Activated CD8-positive, alpha-beta memory T cell treated with anti-CD3 and anti-CD28 coated beads for 36 hours (primary cell): ENCODE measurements at regions not wholly inside any gene's neighbourhood (a gene's known extent, or its start where the extent isn't known, plus 50 kb on each side); places are given as distances from the start of the nearest gene placed in this dataset.
"Not testable (repeated sequence)": the region's sequence is repeated elsewhere in the genome, so short reads cannot be mapped to it uniquely, and the experiment has no call there.

Experiments
- CTCF ChIA-PET: fragments of 350-600 bp; sonication (Branson Sonifier 250); formaldehyde crosslinking; loops from one replicate; lab custom pipeline; 2021; ENCODE audit warnings: antibody characterized with exemption; lab: Charles Lee
- POLR2A ChIA-PET: fragments of 350-600 bp; sonication (Branson Sonifier 250); formaldehyde crosslinking; loops from one replicate; lab custom pipeline; 2021; ENCODE audit warnings: antibody characterized with exemption; lab: Charles Lee

DNA sequence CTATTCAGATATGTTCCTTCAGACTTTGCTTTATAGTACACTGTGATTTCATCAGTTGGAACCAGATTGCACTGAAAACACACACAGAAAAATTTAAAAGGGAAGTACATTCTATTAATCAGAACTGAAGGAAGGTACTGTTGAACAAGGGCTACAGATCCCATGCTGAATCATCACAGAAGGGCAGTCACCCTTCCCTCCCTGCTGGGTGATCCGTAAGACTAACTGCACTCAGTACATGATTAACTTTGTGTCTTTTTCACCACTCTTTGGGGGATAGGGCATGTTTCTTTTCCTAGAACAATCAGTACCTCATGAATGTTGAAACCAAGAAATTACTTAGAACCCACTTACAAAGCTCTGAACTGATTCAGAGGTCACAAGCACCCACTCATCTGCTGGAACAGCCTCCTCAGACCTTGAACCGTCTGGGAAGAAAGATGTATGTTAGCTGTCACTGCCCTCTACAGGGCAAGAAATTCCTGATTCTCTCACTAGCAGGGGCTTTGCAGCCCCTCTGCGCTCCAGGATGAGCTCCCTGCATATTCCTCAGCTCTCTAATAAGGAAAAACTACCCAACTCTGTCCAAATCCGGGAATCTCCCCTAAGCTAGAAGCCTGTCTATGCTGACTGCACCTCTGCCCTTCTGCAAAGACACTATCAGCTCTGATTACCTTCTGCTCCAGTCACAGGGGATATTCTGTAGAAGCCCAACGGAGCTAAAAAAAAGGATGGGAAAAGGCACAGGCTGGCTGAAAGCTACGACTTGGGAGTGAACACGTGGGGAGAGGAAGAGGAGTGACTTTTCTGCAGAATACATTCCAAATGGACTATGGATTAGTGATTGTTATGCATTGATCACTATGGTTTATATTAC, 51.0 kb downstream of the IARS1 start:
- ChIA-PET CTCF (interaction anchor here (0.8 to 1.4 kb wide), 3 partner anchors 60 to 105 kb away, joined by 3 read pairs; no protein-coding TSS in a partner anchor), POLR2A (interaction anchor here (0.6 to 1.1 kb wide), 2 partner anchors 83 to 129 kb away, joined by 3 read pairs; partner anchors contain the start of genes CENPP and NOL8)

DNA sequence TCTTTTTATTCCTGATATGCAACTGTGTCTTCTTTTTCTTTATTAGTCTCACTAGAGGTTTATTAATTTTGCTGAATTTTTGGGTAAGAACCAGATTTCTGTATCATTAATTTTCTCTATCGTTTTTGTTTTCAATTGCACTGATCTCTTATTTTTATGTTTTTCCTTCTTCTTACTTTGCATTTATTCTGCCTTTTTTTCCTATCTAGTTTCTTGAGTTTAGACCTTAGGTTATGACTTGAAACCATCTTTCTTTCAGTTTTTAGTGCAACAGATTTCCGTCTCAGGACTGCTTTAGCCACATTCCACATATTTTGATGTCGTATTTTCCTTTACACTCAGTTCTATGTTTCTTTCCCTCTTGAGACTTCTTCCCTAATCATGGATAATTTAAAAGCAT, 56.6 kb downstream of the IARS1 start:
- POLR2A ChIA-PET, result no interaction called here
- CTCF ChIA-PET, result interaction anchor here (1.7 kb wide), 1 partner anchor 97 kb away, joined by 5 read pairs; no protein-coding TSS in a partner anchor

DNA sequence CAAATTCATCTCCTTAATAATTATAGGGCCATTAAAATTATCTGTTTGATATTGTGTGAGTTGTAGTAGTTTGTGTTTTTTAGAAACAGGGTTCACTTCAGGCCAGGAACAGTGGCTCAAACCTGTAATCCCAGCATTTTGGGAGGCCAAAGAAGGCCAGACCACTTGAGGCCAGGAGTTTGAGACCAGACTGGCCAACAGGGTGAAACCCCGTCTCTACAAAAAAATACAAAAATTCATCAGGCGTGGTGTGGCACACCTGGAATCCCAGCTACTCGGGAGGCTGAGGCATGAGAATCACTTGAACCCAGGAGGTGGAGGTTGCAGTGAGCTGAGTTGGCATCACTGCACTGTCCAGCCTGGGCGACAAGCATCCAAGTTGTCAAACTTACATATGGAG, 57.0 kb downstream of the IARS1 start:
- ChIA-PET CTCF (no interaction called here), POLR2A (no interaction called here)

DNA sequence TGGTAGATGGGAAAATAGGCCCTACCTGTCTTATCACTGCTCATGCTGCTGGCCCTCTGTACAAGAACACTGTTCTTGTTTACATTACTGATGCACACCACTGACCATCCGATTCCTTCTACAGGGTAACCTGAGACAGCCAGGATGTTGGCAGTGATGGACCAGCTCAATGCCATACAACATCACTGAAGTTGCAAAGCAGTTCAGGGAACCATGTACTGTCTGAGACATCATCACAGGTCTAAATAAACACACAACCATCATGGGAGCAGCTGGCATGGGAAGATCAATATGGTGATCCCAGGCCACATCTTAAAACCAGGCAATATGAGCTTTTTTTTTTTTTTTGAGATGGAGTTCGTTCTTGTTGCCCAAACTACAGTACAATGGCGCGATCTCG, 59.0 kb downstream of the IARS1 start:
- CTCF ChIA-PET, result no interaction called here
- POLR2A ChIA-PET, result interaction anchor here (0.6 kb wide), 1 partner anchor 39 kb away, joined by 3 read pairs; no protein-coding TSS in a partner anchor

DNA sequence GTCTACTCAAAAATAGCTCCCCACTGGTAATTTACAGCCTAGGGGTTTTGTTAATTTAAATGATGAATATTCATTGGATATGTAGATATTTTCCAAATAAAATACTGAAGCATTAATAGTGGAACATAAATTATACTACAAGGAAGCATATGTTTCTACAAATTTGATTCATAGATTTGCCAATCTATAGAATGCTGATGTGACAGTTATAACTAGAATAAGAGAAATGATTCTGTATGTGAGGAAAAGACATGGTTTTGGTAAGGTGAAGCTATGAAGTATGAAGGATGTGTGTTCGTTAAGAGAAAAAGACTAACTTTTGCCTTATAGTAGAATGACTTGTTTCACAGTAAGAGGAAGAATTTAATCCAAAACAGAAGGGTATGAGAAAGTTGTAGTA, 61.3 kb downstream of the IARS1 start:
- POLR2A ChIA-PET, result no interaction called here
- CTCF ChIA-PET, result no interaction called here

DNA sequence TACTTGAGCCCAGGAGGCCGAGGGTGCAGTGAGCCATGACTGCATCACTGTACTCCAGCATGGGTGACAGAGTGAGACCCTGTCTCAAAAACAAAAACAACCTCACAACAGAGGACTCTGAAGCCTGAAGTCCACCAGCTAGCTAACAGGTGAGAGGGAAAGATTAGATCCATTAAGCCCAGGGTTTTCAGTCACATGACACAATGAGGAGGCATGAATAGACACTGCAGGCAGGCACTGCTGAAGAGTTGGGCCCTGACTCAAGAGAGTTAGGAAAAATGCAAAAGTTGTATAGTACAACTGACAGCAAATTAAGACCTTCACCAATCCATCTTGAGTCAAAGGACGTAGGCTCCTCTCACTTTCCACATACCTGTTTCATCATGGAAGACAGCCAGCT, 64.9 kb downstream of the IARS1 start:
- POLR2A ChIA-PET, result no interaction called here

DNA sequence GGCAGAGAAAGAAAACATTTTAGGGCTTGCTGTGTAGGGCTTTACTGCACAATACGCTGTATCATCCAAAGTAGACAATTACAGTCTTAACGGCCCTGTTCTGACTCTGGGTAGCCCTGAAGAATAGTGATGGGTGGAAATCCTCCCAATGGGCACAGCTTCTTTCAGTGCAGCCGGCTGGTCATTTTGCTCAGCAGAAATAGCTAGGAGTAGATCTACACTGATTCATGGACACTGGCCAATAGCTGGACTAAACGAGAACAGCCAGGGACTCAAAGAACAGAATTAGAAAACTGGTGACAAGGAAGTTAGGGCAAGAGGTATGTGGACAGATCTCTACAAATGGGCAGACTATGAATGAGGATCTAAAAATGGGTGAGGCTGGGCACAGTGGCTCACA, 69.3 kb downstream of the IARS1 start:
- ChIA-PET CTCF (no interaction called here), POLR2A (no interaction called here)

More for the DNA sequence above, 64.9 kb downstream of the IARS1 start:
- CTCF ChIA-PET, result no interaction called here

DNA sequence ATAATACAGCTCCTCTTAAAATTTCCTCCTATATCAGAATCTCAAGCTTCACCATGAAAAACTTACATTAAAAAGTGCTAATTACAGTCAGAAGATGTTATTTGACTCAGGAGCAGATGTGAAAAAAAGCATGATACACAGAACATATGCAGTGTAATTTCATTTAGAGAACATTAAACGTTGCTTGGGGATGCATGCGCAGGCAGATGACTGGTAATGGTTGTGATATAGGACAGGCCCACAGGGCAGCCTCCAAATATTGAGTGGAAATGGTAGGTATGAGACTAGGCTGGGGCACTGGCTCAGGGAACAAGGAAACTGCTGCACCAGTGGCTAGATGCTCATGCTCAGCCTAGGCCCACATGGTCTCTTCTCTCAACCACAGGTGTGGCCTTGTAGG, 69.7 kb downstream of the IARS1 start:
- CTCF ChIA-PET, result no interaction called here
- POLR2A ChIA-PET, result no interaction called here

DNA sequence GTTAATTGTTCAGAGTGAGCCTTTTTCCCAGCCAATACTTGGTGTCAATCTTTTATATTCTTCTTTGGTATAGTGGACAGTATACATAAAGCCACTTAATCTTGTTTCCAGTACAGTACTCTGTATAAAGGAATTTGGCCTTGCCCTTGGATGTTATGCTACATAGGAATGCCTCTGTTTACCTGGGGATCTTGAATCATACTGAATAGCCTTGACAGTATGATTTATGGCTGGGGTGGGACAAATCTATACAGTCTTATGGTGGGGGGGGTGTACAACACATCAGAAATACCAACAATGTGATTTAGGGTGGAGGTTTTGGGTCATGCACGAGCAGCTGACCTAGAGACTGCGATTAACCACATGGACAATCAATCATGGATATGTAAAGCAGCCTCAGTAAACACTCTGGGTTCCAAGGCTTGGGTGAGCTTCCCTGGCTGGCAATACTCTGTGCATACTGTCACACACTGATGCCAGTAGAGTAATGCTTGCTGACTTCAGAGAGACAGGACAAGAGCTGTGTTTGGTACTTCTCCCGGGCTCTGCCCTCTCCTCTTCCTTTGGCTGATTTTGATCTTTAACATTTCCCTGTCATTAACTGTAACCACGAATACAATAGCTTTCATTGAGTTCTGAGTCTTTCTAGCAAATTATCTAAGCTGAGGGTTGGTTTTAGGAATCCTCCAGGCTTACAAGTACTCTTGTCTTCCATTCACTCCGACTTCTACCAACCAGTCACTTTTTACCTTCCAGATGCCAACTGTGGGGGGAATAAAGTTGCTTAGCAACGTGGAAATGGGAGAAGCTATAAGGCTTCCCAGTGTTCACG, 84.6 kb downstream of the IARS1 start:
- CTCF ChIA-PET, result interaction anchor here (1.5 kb wide), 1 partner anchor 29 kb away, joined by 3 read pairs; no protein-coding TSS in a partner anchor
- POLR2A ChIA-PET, result no interaction called here

DNA sequence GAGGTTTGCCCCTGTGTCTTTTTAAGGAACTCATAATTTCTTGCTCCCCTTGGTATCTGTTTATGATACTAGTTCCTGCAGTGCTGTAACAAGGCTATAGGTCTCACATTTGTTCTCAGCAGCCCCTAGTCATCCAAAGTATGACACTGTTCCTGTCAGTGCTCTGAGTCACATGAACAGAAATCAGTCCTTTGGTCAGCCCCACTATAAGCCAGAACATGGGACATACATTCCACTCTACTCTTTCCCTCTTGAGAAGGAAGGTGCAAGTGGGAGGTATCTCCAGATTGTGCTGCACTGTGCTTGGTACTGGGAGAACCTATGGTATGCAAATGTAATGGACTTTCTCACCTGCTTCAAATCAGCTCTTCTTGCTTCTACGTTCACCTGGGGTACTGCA, 87.0 kb downstream of the IARS1 start:
- ChIA-PET POLR2A (no interaction called here), CTCF (interaction anchor here (1.5 kb wide), 1 partner anchor 69 kb away, joined by 5 read pairs; no protein-coding TSS in a partner anchor)

DNA sequence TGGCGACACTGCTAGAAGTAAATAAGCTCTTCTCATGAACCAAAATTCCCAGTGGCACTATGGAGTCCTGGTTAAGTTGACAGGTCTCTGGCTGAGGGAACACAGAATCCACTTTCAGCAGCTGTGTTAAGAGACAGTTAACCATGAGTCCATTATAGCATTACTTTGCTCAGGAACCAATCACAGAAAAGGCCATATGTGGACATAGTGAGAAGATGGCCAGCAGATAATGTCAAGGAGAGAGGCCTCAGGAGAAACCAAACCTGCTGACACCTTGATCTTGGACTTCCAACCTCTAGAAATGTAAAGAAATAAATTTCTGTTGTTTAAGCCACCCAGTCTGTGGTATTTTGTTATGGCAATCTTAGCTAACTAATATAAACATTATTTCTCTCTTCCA, 88.7 kb upstream of the SPTLC1 start:
- CTCF ChIA-PET, result interaction anchor here (0.6 kb wide), 1 partner anchor 499 kb away, joined by 3 read pairs; no protein-coding TSS in a partner anchor
- POLR2A ChIA-PET, result interaction anchor here (0.7 kb wide), 1 partner anchor 17 kb away, joined by 8 read pairs; no protein-coding TSS in a partner anchor

DNA sequence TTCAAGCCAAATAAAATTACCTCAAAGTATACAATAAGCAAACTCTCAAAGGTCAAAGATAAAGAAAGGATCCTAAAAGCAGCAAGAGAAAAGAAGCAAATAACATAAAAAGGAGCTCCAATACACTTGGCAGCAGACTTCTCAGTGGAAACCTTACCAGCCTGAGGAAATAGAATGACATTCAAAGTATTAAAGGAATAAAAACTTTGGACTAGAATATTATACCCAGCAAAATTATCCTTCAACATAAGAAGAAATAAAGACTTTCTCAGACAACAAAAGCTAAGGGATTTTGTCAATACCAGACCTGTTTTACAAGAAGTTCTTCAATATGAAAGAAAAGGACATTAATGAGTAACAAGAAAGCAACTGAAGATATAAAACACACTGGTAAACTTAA, 83.0 kb upstream of the SPTLC1 start:
- CTCF ChIA-PET, POLR2A ChIA-PET: not testable (repeated sequence)

DNA sequence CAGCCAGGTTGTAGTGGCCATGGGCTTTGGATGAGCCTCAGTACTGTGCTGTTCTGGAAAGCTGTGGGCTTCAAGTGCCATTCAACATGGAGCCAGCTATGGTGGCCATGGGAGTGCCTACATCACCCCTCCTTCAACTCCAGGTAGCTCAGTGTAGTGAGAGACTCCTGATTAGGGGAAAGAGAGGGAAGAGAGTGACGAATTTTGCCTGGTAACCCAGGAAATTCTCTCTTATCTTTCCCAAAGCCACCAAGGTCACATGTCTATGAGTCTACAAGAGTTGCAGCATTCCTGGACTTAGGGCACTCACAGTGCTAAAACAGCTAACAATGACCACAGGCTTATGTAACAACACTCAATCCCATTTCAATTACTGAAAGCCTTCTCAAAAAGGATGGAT, 81.7 kb upstream of the SPTLC1 start:
- ChIA-PET CTCF (no interaction called here), POLR2A (no interaction called here)

DNA sequence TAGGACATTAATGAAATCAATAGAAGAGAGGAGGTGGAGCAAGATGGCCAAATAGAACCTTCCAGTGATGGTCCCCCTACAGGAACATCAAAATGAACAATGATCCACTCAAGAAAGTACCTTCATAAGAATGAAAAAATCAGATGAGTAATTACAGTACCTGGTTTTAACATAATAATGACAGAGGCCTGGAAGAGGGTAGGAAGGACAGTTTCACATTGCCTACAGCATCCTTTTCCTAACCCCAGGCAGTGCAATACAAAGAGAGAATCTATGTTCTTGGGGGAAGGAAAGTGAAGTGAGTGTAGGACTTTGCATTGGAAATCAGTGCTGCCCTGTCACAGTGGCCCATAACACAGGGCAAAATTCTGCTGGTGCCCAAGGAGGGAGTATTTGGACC, 81.2 kb upstream of the SPTLC1 start:
- ChIA-PET POLR2A (no interaction called here), CTCF (no interaction called here)

DNA sequence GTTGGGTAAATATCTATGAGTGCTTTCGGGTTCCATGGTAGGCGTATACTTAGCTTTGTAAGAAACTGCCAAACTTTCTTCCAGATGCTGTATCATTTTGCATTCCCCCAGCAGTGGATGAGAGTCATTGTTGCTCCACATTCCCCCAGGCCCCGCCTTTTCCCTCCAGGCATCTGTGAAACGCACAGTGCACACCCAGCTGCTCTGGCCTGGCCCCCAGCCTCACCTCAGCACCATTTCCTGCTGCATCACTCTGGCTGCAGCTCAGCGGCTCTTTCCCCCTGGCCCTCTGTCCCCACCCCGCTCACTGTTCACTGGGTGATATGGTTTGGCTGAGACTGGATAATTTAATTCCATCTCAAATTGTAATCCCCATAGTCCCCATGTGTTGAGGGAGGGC, 76.6 kb upstream of the SPTLC1 start:
- ChIA-PET POLR2A (no interaction called here), CTCF (no interaction called here)

DNA sequence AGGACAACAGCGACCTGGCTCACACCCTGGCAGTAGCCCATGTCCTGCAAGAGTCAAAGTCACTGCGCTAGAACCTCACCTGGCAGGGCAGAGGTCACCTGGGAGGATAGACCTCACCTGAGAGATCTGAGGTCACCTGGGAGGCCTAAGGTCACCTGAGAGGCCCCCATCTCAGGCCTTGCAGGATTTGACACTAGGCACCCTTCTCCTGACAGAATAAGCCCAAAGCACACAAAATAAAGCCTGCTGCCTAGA, 75.2 kb upstream of the SPTLC1 start:
- CTCF ChIA-PET, result no interaction called here
- POLR2A ChIA-PET, result no interaction called here

DNA sequence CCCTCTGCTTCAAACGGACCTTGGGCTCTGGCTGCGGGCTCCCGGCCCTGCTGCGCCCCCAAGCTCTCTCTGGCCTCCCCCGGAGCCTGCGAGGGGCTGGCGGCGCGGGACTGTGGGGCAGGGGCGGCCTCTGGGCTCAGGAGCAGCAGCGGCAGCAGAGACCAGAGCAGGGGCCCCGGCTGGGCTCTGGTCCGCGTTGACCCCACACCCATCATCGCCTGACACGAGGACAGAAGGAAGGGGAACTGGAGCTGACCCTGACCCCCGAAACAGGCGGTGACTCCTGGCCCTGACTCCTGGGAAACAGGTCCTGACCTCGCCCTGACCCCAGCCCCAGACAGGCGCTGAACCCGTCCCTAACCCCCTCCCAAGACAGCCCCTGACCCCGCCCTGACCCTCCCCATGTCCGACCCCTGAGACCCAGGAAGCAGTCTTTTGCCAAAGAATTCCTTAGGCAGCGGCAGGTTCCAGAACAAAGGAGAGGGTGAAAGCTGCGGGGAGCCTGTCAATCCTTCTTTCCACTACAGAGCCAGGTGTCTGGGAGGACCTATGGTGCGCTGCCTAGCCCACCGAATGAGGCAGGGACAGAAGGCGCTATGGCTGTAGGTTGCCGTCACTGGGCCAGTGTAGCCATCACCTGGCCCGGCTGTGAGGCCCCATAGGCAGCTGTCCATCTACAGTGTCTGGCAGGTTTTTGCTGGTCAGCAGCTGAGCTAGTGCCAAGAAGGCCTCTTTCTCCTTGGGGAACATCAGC, 74.7 kb upstream of the SPTLC1 start:
- POLR2A ChIA-PET, result no interaction called here

DNA sequence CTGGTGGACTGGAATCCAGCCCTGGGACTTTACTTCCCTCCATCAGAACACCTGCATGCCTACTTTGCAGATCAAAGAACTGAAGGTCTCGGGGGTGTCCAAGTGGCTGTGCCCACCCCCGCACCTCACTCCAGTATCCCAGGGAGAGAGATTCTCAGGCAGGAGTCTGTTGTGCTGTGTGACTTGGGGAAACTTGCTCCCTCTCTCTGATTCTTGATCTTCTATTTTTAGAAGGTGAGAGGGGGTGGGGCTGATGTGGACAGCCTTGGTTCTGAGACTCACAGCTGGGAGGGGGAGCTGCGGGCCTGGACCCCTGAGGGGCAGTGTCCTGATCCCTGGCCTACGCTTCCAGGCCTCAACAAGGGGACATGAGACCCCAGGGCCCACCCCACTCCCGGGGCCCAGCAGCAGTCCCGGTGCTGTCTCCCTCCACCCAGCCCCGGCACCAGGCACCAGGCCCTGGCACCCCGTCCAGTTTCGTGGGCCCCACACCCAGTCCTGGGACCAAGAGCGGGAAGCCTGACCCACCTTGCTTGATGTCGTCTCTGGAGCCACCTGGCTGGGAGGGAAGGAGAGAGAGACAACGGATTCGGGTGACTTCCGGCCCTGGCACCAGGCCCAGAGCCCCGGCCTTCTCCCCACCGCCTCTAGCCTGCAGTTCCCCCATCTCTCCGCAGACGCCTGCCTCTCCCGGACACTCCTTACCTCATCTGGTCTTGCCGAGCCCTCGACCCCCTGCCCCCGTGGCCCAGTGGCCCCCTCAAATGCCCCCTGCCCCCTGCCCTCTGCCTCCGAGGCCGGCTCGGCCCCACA, 74.0 kb upstream of the SPTLC1 start:
- CTCF ChIA-PET, result no interaction called here

More for the DNA sequence above, 74.7 kb upstream of the SPTLC1 start:
- CTCF ChIA-PET, result no interaction called here

More for the DNA sequence above, 74.0 kb upstream of the SPTLC1 start:
- POLR2A ChIA-PET, result no interaction called here
